Nephron progenitor cell (in vitro differentiated cells): ENCODE measurements at regions not wholly inside any gene's neighbourhood (a gene's known extent, or its start where the extent isn't known, plus 50 kb on each side); places are given as distances from the start of the nearest gene placed in this dataset.

Source experiments
- DNase-seq: peaks from one replicate; pipeline ENCODE4 v3.0.0; 2021
- H3K27ac Mint-ChIP-seq: 2 replicates; pipeline ENCODE4 v1.8.0; 2021; ENCODE audit warnings: mild to moderate bottlenecking, moderate library complexity, mixed read lengths
- H3K27me3 Mint-ChIP-seq: 2 replicates; pipeline ENCODE4 v1.8.0; 2021; ENCODE audit warnings: mild to moderate bottlenecking, low read depth, mixed read lengths; ENCODE audit not compliant: poor library complexity
- H3K36me3 Mint-ChIP-seq: 2 replicates; pipeline ENCODE4 v1.8.0; 2021; ENCODE audit warnings: low read depth, mixed read lengths
- H3K4me1 Mint-ChIP-seq: 2 replicates; pipeline ENCODE4 v1.8.0; 2021; ENCODE audit warnings: mixed read lengths
- H3K4me3 Mint-ChIP-seq: 2 replicates; pipeline ENCODE4 v1.8.0; 2021; ENCODE audit warnings: mild to moderate bottlenecking, moderate library complexity, mixed read lengths
- H3K9me3 Mint-ChIP-seq: 2 replicates; pipeline ENCODE4 v1.8.0; 2021; ENCODE audit warnings: mild to moderate bottlenecking, moderate library complexity, mixed read lengths
- TF ChIP-seq, protein P1 (sequence below): fragments of 200-600 bp; sonication (generic); IDR thresholded peaks from 2 replicates; pipeline ENCODE4 v1.5.0; 2021; ENCODE audit warnings: antibody characterized with exemption

DNA sequence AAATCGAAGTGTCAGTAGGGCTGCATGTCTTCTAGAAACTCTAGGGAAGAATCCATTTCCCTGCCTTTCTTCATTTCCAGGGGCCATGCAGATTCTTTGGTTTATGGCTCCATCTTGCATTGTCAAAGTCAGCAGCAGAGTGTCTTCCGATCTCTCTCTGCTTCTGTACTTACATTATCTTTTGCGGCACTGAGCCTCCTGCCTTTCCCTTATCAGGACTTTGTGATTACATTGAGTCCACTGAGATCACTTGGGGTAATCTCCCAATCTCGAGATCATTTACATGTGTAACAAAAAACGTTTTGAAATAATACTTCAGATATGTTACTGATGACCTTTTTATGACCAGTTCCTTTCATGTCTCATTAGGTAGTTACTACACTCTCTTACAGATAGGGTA, 695.9 kb downstream of the NSUN3 start:
- peaks cover 3% of the 10 kb centered on the region for H3K27me3 Mint-ChIP-seq

DNA sequence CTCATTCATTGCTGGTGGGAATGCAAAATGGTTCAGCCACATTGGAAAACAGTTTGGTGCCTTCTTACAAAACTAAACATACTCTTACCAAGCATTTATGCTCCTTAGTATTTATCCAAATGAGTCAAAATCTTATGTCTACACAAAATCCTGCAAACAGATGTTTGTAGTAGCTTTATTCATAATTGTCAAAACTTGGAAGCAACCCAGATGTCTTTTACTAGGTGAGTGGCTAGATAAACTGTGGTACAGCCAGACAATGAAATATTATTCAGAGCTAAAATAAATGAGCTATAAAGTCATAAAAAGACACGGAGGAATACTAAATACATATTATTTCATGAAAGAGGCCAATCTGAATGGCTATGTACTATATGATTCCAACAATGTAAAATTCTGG, 709.5 kb downstream of the NSUN3 start:
- no peak overlapping the region for H3K4me3 Mint-ChIP-seq
- TF ChIP-seq, protein P1, sequence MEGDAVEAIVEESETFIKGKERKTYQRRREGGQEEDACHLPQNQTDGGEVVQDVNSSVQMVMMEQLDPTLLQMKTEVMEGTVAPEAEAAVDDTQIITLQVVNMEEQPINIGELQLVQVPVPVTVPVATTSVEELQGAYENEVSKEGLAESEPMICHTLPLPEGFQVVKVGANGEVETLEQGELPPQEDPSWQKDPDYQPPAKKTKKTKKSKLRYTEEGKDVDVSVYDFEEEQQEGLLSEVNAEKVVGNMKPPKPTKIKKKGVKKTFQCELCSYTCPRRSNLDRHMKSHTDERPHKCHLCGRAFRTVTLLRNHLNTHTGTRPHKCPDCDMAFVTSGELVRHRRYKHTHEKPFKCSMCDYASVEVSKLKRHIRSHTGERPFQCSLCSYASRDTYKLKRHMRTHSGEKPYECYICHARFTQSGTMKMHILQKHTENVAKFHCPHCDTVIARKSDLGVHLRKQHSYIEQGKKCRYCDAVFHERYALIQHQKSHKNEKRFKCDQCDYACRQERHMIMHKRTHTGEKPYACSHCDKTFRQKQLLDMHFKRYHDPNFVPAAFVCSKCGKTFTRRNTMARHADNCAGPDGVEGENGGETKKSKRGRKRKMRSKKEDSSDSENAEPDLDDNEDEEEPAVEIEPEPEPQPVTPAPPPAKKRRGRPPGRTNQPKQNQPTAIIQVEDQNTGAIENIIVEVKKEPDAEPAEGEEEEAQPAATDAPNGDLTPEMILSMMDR = no peak
- no peak overlapping the region for H3K27ac Mint-ChIP-seq
- H3K27me3 Mint-ChIP-seq = peaks cover 2% of the 10 kb centered on the region
- H3K4me1 Mint-ChIP-seq = no peaks in the 10 kb centered on the region
- no peaks in the 10 kb centered on the region for H3K36me3 Mint-ChIP-seq
- no peak for DNase-seq
- no peaks in the 10 kb centered on the region for H3K9me3 Mint-ChIP-seq

More for the DNA sequence above, 695.9 kb downstream of the NSUN3 start:
- Mint-ChIP-seq H3K36me3 (no peaks in the 10 kb centered on the region), H3K4me1 (no peaks in the 10 kb centered on the region), H3K9me3 (no peaks in the 10 kb centered on the region), H3K27ac (no peak overlapping the region), H3K4me3 (no peak overlapping the region)
- TF ChIP-seq, protein P1 = no peak
- DNase-seq = no peak

DNA sequence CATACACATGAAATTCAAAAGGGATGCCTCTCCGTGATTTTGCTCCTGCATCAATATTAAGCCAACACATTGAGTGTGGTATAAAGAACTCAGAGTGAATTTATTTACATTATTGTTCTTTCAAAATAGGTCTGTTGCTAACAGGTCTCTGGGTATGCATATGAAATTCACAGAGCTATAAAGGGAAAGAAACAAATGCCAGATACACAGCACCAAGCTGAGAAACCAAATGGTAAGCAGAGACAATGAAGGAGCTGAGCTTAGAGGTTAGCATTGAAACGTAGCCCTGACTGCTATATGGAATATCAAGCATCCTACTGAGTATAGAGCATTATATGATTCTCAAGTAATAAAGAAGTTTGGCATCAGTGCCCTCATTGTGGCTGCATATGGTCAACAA, 712.9 kb downstream of the NSUN3 start:
- H3K27me3 Mint-ChIP-seq = no peaks in the 10 kb centered on the region
- TF ChIP-seq, protein P1 = no peak
- H3K36me3 Mint-ChIP-seq = no peaks in the 10 kb centered on the region
- H3K27ac Mint-ChIP-seq = no peak overlapping the region
- H3K4me3 Mint-ChIP-seq = no peak overlapping the region
- DNase-seq = no peak
- H3K9me3 Mint-ChIP-seq = no peaks in the 10 kb centered on the region
- no peaks in the 10 kb centered on the region for H3K4me1 Mint-ChIP-seq

DNA sequence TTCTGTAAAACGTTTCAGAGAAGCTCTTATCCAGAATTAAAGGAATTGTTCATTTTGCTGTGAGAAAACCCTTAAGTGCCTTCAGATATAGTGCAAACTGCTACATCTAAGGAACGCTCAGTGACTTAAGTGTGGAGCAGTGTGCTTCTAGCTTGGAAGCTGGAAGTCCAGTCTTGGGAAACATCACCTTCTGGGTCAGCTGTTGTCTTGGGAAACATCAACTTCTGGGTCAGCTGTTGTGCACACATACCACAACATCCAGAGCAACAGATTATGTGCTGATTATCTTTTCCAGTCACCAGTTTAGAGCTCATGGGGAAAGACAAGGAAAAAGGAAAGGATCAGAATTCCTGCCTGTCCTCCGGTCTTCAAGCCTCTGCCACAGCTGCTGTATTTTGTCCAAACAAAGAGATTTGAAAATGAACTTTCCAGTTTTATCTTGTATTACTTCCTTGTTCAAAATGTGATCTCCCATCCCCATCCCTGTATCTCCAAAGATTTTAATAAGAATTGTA, 713.6 kb downstream of the NSUN3 start:
- DNase-seq = no peak
- H3K36me3 Mint-ChIP-seq = no peaks in the 10 kb centered on the region
- no peak overlapping the region for H3K27ac Mint-ChIP-seq
- no peaks in the 10 kb centered on the region for H3K9me3 Mint-ChIP-seq
- no peaks in the 10 kb centered on the region for H3K4me1 Mint-ChIP-seq
- TF ChIP-seq, protein P1 = no peak
- H3K4me3 Mint-ChIP-seq = no peak overlapping the region
- no peaks in the 10 kb centered on the region for H3K27me3 Mint-ChIP-seq

DNA sequence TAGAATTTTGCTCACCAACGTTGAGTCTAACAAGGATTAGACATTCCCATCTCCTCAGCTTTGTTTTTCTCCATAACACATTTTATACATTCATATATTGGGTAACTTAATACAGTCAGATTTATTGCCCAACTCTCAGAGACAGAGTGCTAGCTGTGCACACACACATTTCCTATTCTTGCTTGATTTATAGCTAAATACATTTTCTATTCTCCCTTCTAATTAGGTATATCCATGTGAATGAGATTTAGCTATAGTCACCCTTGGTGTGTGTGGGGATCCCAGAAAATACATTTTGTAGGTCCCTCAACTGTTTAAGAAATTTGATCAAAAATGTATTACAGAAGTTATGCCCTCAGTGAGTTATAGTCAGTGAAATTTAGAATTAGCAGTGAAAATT, 715.4 kb downstream of the NSUN3 start:
- Mint-ChIP-seq H3K27ac (no peak overlapping the region), H3K4me1 (no peaks in the 10 kb centered on the region), H3K27me3 (peaks cover 3% of the 10 kb centered on the region), H3K4me3 (no peak overlapping the region), H3K36me3 (no peaks in the 10 kb centered on the region), H3K9me3 (no peaks in the 10 kb centered on the region)
- TF ChIP-seq, protein P1 = no peak
- no peak for DNase-seq

DNA sequence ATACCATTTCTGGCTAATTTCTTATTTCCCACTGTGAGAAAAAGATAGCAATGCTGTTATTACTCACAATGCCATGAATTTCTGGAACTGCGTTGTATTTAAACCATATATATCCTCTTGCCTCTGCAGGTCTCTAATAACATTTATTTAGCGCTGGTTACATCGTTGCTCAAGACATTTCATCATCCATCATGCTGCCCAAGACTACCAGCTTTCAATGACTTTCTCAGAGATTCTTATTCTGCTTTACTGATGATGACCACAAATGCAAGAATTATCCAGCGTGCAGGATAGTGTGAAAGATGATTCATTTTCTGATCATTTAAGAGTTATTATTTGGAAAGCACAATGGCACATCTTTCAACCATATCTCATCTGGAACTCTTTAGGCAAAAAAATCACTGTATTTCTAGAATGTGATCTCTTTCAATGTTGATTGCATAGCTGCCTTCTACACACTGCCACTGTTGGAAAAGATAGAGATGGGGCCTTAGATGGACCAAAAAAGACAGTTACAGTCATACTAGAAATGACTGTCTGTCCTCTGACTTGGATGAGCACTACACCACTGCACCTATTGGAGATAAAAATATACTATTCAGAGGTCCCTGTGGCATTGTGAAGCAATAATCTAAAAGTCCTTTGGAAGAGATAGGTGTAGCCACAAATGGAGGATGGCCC, 716.1 kb downstream of the NSUN3 start:
- Mint-ChIP-seq H3K36me3 (no peaks in the 10 kb centered on the region), H3K9me3 (no peaks in the 10 kb centered on the region), H3K4me3 (no peak overlapping the region), H3K4me1 (no peaks in the 10 kb centered on the region), H3K27me3 (peaks cover 3% of the 10 kb centered on the region), H3K27ac (no peak overlapping the region)
- no peak for DNase-seq
- TF ChIP-seq, protein P1 = no peak
